HG03060 (cell line): ENCODE measurements at regions not wholly inside any gene's neighbourhood (a gene's known extent, or its start where the extent isn't known, plus 50 kb on each side); places are given as distances from the start of the nearest gene placed in this dataset.

Source experiments
- ATAC-seq: cut with Tn5 transposase; IDR thresholded peaks from one replicate; pipeline ENCODE4 v1.9.1; 2021; ENCODE audit warnings: low read depth, moderate number of reproducible peaks; ENCODE audit not compliant: unreplicated experiment

GRCh38 chr13:30006246-30006645 lies 155.8 kb upstream of the UBL3 start:
- ATAC-seq: no peak

DNA sequence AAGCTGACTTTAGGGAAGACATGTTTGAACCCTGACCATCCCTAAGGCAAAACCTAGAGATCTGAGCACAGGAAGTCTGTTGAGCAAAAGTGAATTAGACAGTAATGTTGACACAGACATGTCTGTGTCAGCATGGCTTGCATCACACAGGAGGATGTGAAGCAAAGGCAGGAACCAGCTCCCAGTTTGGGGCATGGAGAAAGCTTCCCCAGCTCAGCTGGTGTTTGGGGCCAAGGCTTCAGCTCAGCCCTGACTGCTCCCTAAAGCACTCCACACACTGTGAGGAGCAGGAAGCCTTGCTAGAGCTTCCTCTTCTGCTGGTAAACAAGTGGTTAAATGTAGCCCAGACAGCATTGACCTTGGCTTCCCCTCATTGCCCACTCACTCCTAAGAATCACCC lies 153.8 kb upstream of the UBL3 start:
- no peak for ATAC-seq

DNA sequence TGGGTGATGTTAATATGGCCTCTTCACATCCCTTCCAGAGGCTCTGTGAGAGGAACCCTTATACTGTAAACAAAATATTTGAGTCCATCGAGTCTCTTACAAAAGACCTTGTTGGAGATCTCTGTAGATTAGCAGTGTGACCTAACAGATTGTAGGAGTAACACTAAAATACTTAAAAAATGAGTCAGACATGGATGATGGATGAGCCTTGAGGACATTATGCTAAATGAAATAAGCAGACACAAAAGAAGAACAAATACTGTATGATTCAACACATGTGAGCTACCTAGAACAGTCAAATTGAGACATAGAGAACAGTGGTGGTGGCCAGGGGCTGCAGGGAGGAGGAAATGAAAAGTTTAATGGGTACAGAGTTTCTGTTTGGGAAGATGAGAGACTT lies 152.2 kb upstream of the UBL3 start:
- no peak for ATAC-seq

DNA sequence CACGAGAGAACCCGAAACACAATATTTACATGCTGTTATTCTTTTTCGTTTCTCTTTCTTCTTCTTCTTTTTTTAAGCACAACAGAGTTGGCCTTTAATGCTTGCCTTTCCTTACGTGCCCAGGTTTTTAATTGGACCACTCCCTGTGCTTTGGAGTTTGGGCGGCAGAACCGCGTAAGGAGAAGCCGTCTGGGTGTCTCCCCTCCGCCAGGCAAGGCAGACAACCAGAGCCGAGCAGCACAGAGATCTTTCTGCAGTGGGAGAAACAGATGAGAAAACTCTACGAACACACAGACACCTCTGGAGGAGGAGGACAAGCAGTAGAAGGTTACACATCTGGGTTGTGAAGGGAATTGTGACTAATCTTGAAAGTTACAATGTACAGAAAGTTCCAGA lies 150.0 kb upstream of the UBL3 start:
- ATAC-seq: no peak

GRCh38 chr13:29999492-30000369 lies 149.3 kb upstream of the UBL3 start:
- no peak for ATAC-seq

DNA sequence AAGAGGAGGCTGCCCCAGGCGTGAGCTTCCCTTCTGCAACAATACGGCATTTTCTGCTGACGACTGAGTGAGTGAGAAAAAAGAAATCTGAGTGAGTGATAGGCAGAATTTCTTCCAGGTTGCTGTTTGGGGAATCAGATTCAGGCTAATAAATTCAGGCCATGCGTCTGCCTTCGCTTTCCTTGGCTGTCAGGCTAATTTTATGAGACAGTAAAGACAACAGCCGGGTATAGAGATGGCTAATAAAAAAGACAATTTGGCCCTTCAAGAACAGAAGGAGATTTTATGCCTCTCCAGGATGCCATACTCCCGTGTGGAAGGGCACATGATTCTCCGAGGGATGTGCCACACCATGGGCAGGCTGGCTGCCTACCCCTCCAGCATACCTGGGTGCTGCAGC lies 145.9 kb upstream of the UBL3 start:
- no peak for ATAC-seq

DNA sequence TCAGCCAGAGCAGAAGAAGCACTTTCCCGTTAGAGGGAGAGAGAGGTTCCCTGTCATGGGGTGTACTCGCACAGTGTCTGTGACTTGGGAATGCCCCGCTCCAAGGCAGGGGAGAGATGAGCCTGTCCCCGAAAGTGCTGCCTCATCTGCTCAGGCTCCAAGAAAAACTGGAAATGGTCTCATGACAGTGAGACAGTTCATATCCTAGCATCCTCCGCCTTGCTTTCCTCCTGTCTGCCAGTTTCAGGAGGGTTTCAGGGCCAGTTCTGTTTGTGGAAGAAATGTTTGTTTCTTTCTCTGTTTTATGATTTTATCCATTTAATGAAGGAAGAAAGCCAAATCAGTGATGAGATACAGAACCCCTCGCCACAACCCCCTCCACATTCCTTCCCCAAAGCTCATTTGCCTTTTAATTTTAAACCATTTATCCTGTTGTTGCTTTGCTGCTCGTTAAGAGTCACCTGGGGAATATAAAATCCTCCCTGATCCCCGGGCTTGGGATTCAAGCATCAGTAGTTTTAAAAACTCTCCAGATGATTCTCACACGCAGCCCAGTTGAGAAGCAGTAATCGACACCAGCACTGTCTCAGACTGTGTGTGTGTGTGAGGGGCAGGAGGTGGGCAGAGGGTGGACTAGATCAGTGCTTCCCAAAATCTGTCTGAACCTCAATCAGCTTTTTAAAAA lies 144.6 kb upstream of the UBL3 start:
- no peak for ATAC-seq

DNA sequence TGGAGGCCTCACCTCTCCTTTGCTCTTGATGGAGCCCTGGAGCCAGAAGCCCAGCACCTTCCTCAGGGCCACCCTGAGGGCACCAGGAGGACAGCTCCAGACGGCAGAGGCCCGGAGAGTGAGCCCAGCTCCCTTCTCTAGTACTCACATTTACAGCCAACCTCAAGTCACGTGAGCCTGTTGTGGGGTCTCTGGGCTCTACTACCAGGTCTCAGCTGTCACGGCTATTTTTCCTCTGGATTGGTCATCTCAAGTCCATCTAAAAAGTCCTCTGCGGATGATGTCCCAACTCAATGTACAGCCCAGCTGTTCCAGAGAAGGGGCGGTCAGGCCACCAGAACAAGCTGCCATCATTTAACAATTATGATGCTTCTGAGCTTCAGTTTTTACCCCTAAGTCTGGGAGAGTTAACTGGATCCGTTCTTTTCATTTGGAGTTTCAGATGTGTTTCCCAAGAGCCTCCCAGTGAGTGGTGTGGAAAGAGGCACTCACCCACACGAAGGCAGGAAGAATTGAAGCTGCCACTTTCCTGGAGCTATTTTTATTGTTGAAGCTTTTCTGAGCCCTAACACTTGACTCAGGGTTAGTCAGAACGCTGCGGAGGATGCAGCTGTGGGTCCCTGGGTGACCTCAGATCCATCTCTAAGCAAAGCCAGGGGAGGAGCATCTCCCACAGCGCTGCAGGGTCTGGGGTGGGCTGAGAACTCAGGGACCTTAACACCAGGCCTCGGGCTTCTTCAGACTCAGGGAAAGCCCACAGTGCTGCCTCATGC lies 143.5 kb upstream of the UBL3 start:
- no peak for ATAC-seq

GRCh38 chr13:29993196-29993595 lies 142.8 kb upstream of the UBL3 start:
- ATAC-seq: no peak

GRCh38 chr13:29991343-29991742 lies 140.9 kb upstream of the UBL3 start:
- no peak for ATAC-seq

DNA sequence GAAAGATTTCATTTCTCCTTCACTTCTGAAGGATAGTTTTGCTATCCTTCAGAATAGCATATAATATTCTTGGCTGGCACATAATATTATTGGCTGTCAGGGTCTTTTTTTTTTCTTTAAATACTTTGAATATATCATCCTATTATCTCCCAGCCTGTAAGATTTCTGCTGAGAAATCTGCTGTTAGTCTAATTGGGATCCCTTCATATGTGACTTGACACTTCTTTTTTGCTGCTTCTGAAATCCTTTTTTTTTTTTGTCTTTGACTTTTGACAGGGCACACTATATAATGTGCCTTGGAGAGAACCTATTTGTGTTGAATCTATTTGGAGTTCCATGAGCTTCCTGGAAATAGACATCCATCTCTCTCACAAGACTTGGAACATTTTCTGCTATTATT lies 136.9 kb upstream of the UBL3 start:
- no peak for ATAC-seq

- no peak for ATAC-seq
Observed at GRCh38 chr13:29980339-29980738, 129.9 kb upstream of the UBL3 start.

DNA sequence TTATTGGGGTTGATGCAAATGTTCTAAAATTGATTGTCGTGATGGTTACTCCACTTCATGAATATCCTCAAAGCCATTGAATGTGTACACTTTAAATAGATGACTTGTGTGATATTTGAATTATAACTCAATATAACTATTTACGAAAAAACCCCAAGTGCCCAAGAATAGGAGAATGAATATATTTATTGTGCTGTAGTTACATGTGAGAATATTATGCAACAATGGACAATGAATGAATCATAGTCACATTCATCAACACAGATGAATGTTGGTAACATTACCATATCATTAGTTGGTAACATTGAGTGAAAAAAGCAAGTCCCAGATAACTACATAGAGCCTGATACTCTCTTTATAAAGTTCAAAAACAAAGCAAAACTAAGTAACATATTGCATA lies 127.8 kb upstream of the UBL3 start:
- ATAC-seq: no peak

DNA sequence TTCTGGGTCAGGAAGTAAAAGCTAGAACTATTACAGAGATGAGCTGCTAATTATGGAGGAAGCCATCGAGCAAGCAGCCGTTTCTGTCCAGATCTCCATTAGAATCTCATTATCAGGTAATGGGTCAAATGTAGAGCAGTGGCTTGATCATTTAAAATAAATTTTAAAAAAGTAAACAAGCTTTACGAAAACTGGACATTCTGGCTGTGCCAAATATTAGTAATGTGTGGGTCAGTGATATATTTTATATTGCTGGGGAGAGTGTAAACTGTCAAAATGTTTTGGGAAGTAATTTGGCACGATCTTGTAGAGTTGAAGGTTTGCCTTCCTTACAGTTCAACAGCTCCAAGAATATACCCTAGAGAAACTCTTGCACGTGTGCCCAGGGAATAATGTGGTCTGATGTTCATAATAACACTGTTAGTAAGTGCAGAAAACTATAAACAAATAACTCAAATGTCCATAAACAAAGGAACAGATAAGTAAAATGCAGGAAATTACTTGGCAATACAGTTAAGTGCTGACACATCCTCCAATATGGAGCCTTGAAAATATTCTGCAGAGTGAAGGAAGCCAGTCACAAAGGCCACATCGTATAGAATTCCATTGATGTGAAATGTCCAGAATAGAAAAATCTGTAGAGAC lies 127.2 kb upstream of the UBL3 start:
- no peak for ATAC-seq

DNA sequence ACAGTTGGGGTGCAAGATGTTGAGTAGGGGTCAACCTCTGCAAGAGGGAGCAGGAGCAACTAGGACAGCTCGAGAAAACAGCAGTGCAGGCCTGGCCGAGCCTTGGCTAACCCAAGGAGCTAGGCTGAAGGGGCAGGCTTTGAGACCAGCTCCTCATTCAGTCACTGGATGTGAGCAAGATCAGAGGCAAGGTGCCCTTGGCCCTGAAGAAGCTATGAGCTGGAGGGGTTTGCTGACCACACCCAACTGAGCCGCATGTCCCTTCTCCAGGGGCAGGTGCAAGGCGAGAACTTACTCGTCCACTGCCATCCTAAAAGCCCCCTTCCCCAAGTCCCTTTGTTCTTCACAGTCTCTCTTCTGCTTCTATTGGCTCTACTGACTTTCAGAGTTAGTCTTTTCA lies 126.1 kb upstream of the UBL3 start:
- ATAC-seq: no peak

DNA sequence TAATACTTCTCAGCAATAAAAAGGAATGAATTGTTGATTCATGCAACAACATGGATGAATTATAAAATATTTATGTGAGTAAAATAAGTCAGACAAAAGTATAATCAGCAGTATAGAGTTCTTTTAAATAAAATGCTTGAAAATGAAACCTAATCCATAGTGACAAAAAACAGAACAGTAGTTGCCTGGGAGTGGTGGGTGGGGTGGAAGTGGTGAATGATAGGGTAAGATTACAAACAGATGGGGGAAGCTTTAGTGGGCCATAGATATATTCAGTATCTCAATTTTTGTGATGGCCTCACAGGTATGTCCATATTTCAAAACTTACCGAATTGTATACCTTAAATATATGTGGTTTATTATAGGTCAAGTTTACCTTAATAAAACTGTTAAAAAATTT lies 124.9 kb upstream of the UBL3 start:
- ATAC-seq: no peak

DNA sequence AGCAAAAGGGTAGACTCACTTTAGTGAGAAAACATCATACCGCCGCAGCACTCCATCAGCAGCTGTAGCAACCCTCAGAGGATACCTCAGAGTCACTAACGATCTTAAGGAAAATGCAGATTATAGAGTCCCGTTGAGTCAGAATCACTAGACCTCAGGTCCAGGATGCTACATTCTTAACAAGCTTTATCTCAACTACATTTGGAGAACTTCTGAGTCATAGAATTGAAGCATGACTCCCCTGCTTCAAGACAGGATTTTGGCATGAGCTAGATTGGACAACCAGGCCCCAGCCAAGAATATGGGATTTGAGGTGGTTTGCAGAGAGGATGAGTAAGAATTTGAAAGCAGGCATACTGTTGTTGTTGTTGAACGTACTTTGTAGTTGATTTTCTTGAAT lies 118.9 kb upstream of the UBL3 start:
- no peak for ATAC-seq

- no peak for ATAC-seq
Observed at GRCh38 chr13:29964181-29964845, 113.9 kb upstream of the UBL3 start.

DNA sequence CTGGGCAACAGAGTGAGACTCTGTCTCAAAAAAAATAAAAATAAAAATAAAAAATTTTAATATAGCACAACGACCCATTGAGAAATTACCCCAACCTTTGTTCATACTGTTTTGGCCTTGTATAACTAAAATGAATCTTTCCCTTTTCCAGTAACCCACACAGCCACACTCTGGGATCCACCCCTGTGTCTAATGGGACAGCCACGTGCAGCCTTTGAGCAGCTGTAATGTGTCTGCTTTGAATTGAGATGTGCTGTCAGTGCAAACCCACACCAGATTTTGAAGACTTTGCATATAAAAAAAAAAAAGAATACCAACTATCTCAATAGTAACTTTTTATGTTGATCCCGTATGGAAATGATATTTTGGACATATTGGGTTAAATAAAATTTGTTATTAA lies 112.7 kb upstream of the UBL3 start:
- ATAC-seq: no peak

- no peak for ATAC-seq
Observed at GRCh38 chr13:29961036-29961670, 110.7 kb upstream of the UBL3 start.
